HFFc6 (cell line): ENCODE measurements at regions not wholly inside any gene's neighbourhood (a gene's known extent, or its start where the extent isn't known, plus 50 kb on each side); places are given as distances from the start of the nearest gene placed in this dataset.
"Not testable (repeated sequence)": the region's sequence is repeated elsewhere in the genome, so short reads cannot be mapped to it uniquely, and the experiment has no call there.

Experiments
- DNase-seq: peaks from one replicate; pipeline ENCODE4 v3.0.0-alpha.2; 2018
- H3K27ac Mint-ChIP-seq: 2 replicates; pipeline ENCODE4 v1.8.0; 2020; ENCODE audit warnings: mild to moderate bottlenecking, mixed read lengths
- H3K27me3 Mint-ChIP-seq: 2 replicates; pipeline ENCODE4 v1.8.0; 2021; ENCODE audit warnings: mild to moderate bottlenecking, moderate library complexity, mixed read lengths; ENCODE audit not compliant: insufficient read depth
- H3K36me3 Mint-ChIP-seq: 2 replicates; pipeline ENCODE4 v1.8.0; 2021; ENCODE audit warnings: low read depth, mixed read lengths
- H3K4me1 Mint-ChIP-seq: 2 replicates; pipeline ENCODE4 v1.8.0; 2020; ENCODE audit warnings: low read depth, mixed read lengths
- H3K4me3 Mint-ChIP-seq: 2 replicates; pipeline ENCODE4 v1.8.0; 2020; ENCODE audit warnings: mild to moderate bottlenecking, moderate library complexity, mixed read lengths
- H3K9me3 Mint-ChIP-seq: 2 replicates; pipeline ENCODE4 v1.8.0; 2020; ENCODE audit warnings: mild to moderate bottlenecking, mixed read lengths
- CTCF ChIP-seq: fragments of 200-600 bp; sonication (generic); IDR thresholded peaks from 2 replicates; pipeline ENCODE4 v1.5.0; 2021; ENCODE audit warnings: antibody characterized with exemption, mild to moderate bottlenecking

- Mint-ChIP-seq H3K27ac (no peak overlapping the region), H3K27me3 (peaks cover 2% of the 10 kb centered on the region; the same call in 1 of the 2 replicates), H3K4me3 (no peak overlapping the region), H3K36me3 (peaks cover 3% of the 10 kb centered on the region; the same call in 1 of the 2 replicates), H3K4me1 (peaks cover 12% of the 10 kb centered on the region), H3K9me3 (peaks cover 4% of the 10 kb centered on the region)
- no peak for TF ChIP-seq CTCF
- no peak for DNase-seq
Measured at GRCh38 chr1:222058249-222058648, 316.4 kb upstream of the DUSP10 start.

DNA sequence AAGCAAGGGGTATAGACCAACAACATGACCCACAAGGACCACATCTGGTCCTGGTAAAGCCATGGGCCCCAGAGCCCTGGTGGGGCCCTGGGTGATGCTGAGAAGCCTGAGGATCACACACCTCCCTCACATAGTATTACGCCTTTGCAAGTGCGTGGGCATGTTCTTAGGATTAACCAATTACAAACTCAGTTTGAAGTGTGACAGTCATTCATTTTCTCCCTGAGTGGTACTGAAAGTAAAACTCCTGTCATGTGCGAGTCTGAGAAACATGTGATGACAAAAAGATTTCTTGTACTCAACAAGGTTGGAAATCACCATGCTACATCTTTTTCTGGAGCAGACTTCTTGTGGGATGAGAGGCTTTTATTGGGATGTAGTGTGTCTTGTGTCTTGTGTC is 315.3 kb upstream of the DUSP10 start:
- no peaks in the 10 kb centered on the region for H3K36me3 Mint-ChIP-seq
- H3K4me3 Mint-ChIP-seq = no peak overlapping the region
- H3K9me3 Mint-ChIP-seq = no peaks in the 10 kb centered on the region
- DNase-seq = no peak
- no peak for TF ChIP-seq CTCF
- peaks cover 12% of the 10 kb centered on the region for H3K4me1 Mint-ChIP-seq
- H3K27ac Mint-ChIP-seq = no peak overlapping the region
- H3K27me3 Mint-ChIP-seq = peaks cover 2% of the 10 kb centered on the region; the same call in 1 of the 2 replicates

DNA sequence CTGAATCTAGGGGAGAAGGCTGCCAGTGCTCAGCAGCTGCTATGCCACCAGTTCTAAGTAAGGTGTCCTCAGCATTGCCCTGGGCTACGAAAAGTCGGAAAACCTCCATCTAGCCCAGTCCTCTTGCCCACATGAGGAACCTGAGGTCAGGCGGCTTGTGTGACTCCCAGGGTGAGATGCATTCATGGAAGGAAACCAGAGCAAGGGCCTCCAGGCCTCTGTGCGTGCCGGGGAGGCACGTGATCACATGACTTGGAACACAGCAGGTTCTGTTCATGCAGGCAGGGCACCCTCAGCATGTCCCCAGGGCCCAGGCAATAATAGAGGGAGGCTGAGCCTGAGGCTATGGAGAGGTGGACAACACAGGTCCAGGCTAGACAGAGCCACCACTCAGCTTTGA is 312.5 kb upstream of the DUSP10 start:
- no peak overlapping the region for H3K27ac Mint-ChIP-seq
- no peak for DNase-seq
- no peak overlapping the region for H3K4me3 Mint-ChIP-seq
- H3K36me3 Mint-ChIP-seq = 0 out of 2 replicates have a peak, but pooled peaks cover 4% of the 10 kb centered on the region
- peaks cover 2% of the 10 kb centered on the region; the same call in 1 of the 2 replicates for H3K27me3 Mint-ChIP-seq
- TF ChIP-seq CTCF = no peak
- H3K9me3 Mint-ChIP-seq = no peaks in the 10 kb centered on the region
- H3K4me1 Mint-ChIP-seq = peaks cover 6% of the 10 kb centered on the region

- Mint-ChIP-seq H3K36me3 (0 out of 2 replicates have a peak, but pooled peaks cover 4% of the 10 kb centered on the region), H3K27me3 (peaks cover 2% of the 10 kb centered on the region; the same call in 1 of the 2 replicates), H3K4me3 (no peak overlapping the region), H3K9me3 (no peaks in the 10 kb centered on the region), H3K4me1 (peaks cover 12% of the 10 kb centered on the region), H3K27ac (no peak overlapping the region)
- no peak for DNase-seq
- no peak for TF ChIP-seq CTCF
Measured at GRCh38 chr1:222053790-222054294, 312.0 kb upstream of the DUSP10 start.

DNA sequence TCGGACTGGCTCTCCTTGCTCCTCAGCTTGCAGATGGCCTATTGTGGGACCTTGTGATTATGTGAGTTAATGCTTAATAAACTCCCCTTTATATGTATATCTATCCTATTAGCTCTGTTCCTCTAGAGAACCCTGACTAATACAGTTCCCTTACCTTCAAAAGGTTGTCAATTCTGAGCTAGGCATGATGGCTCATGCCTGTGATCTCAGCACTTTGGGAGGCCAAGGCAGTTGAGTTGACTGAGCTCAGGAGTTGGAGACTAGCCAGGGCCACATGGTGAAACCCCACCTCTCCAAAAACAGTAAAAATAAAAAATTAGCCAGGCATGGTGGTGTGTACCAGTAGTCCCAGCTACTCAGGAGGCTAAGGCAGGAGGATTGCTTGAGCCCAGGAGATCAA is 309.4 kb upstream of the DUSP10 start:
- H3K4me3 Mint-ChIP-seq, H3K27ac Mint-ChIP-seq, DNase-seq, H3K27me3 Mint-ChIP-seq, H3K9me3 Mint-ChIP-seq, H3K36me3 Mint-ChIP-seq: not testable (repeated sequence)
- H3K4me1 Mint-ChIP-seq = peaks cover 24% of the 10 kb centered on the region

- not testable (repeated sequence) for H3K36me3 Mint-ChIP-seq, H3K9me3 Mint-ChIP-seq, H3K4me3 Mint-ChIP-seq, H3K27ac Mint-ChIP-seq, H3K27me3 Mint-ChIP-seq, DNase-seq
- H3K4me1 Mint-ChIP-seq = peaks cover 32% of the 10 kb centered on the region
Measured at GRCh38 chr1:222049661-222050060, 307.8 kb upstream of the DUSP10 start.

GRCh38 chr1:222049176-222049575 is 307.3 kb upstream of the DUSP10 start:
- Mint-ChIP-seq H3K4me3 (peak overlapping the region; percentile 25; the same call in 1 of the 2 replicates), H3K36me3 (0 out of 2 replicates have a peak, but pooled peaks cover 4% of the 10 kb centered on the region), H3K4me1 (peaks cover 37% of the 10 kb centered on the region), H3K27ac (no peak overlapping the region), H3K27me3 (peaks cover 3% of the 10 kb centered on the region; the same call in 1 of the 2 replicates), H3K9me3 (no peaks in the 10 kb centered on the region)
- no peak for TF ChIP-seq CTCF
- DNase-seq = no peak
